ENCODE measurements at regions not wholly inside any gene's neighbourhood (a gene's known extent, or its start where the extent isn't known, plus 50 kb on each side); places are given as distances from the start of the nearest gene placed in this dataset.
"Not testable (repeated sequence)": the region's sequence is repeated elsewhere in the genome, so short reads cannot be mapped to it uniquely, and the experiment has no call there.

DNA sequence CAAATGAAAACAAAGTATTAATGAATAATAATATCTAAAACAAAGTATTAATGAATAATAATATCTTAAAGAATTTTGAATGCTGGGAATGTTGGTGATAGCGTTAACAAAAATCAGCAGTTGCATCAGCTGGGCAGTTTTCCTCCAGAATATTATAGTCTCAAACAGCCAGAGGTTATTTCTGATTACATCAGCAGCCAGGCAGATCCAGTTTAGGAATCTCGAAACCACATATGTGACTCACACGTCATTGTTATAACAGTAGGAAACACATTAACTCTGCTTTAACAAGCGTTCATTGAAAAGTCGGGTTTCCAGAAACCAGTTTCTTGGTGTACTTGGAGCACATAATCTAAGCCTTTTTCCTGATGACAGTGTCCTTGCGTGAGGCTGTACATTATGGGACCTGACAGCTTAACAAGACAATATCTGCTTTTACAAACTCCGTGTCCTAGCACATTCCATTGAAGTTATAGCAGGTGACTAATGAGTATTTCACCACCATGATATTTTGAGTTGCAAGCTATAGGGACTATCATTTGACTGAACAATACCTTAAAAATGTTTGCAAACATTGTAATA is 559.5 kb upstream of the KLF4 start:
- TF ChIP-seq, protein P1, sequence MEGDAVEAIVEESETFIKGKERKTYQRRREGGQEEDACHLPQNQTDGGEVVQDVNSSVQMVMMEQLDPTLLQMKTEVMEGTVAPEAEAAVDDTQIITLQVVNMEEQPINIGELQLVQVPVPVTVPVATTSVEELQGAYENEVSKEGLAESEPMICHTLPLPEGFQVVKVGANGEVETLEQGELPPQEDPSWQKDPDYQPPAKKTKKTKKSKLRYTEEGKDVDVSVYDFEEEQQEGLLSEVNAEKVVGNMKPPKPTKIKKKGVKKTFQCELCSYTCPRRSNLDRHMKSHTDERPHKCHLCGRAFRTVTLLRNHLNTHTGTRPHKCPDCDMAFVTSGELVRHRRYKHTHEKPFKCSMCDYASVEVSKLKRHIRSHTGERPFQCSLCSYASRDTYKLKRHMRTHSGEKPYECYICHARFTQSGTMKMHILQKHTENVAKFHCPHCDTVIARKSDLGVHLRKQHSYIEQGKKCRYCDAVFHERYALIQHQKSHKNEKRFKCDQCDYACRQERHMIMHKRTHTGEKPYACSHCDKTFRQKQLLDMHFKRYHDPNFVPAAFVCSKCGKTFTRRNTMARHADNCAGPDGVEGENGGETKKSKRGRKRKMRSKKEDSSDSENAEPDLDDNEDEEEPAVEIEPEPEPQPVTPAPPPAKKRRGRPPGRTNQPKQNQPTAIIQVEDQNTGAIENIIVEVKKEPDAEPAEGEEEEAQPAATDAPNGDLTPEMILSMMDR (IDR thresholded peaks at IDR 0.05; ENCODE audit: control extremely low read depth, extremely low read depth), result no peak
- ATAC-seq (ENCODE audit: insufficient read depth, low FRiP score) (no peak), DNase-seq (peak; percentile 27 to 80 (median 64))
- Histone ChIP-seq H3K9ac (ENCODE audit: insufficient read depth in 1 of 2, low read length in 2 of 2) (no peak overlapping the region), H3K36me3 (ENCODE audit: control insufficient read depth in 4 of 4, insufficient read depth in 4 of 4, low read length in 4 of 4) (no peaks in the 10 kb centered on the region), H3K27ac (ENCODE audit: low read depth in 1 of 2, low read length in 1 of 2) (no peak overlapping the region), H3K9me3 (ENCODE audit: control insufficient read depth in 4 of 4, insufficient read depth in 3 of 4, low read length in 3 of 4) (peaks cover 0 to 2% (median 1%) of the 10 kb centered on the region in 4 donors), H3K27me3 (ENCODE audit: control insufficient read depth in 3 of 3, insufficient read depth in 3 of 3, low read length in 2 of 3) (no peaks in the 10 kb centered on the region), H3K4me3 (no peak overlapping the region), H3K4me1 (ENCODE audit: control insufficient read depth in 5 of 5, insufficient read depth in 5 of 5, low read length in 5 of 5) (peaks cover 0 to 23% (median 3%) of the 10 kb centered on the region in 5 donors)
- 61 to 68% methylated on average over 7 of the region's 7 CpGs for WGBS, 2 donors

DNA sequence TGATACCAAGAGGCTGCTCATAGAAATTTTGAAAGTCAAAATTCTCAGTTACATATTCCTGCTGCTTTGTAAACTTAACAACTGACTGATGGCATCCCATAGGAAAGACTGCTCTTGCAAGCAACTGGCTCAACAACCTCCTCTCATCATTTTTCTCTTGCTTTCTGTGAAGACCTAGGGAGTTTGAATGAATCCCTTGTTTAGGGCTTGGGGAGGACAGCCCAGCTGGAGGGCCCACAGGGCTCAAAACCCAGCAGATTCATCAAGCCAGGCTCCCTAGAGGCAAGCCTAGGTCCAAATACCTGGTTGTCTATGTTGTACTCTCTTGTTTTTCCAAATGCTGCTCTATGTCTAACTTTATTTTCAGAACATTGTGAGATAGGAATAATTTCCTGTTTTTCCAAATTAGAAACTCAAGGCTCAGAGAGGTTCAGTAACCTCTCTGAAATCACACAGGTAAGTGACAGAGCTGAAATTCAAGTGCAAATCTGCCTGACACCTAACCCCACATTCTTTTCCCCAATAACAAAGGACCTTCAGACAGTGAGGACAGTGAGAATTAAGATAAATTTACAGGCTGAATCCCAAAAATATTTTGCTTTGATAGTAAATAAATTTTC is 558.9 kb upstream of the KLF4 start:
- ATAC-seq (ENCODE audit: insufficient read depth, low FRiP score), result no peak
- Histone ChIP-seq H3K9me3 (ENCODE audit: control insufficient read depth in 4 of 4, insufficient read depth in 3 of 4, low read length in 3 of 4) (peaks cover 0 to 2% (median 1%) of the 10 kb centered on the region in 4 donors), H3K4me3 (no peak overlapping the region), H3K4me1 (ENCODE audit: control insufficient read depth in 5 of 5, insufficient read depth in 5 of 5, low read length in 5 of 5) (peaks cover 0 to 17% (median 3%) of the 10 kb centered on the region in 5 donors), H3K36me3 (ENCODE audit: control insufficient read depth in 4 of 4, insufficient read depth in 4 of 4, low read length in 4 of 4) (peaks cover 0 to 3% (median 0%) of the 10 kb centered on the region in 4 donors), H3K9ac (ENCODE audit: insufficient read depth in 1 of 2, low read length in 2 of 2) (no peak overlapping the region), H3K27me3 (ENCODE audit: control insufficient read depth in 3 of 3, insufficient read depth in 3 of 3, low read length in 2 of 3) (no peaks in the 10 kb centered on the region), H3K27ac (ENCODE audit: low read depth in 1 of 2, low read length in 1 of 2) (no peak overlapping the region)
- DNase-seq, result peak in 1 of 3 donors; percentile 5
- TF ChIP-seq, protein P1 (IDR thresholded peaks at IDR 0.05; ENCODE audit: control extremely low read depth, extremely low read depth), result no peak

DNA sequence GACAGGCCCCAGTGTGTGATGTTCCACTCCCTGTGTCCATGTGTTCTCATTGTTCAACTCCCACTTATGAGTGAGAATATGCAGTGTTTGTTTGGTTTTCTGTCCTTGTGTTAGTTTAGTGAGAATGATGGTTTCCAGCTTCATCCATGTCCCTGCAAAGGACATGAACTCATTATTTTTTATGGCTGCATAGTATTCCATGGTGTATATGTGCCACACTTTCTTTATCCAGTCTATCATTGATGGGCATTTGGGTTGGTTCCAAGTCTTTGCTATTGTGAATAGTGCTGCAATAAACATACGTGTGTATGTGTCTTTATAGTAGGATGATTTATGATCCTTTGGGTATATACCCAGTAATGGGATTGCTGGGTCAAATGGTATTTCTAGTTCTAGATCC is 558.2 kb upstream of the KLF4 start:
- WGBS, 2 donors, result 80% methylated on average over 1 of the region's 1 CpG
- DNase-seq; H3K4me3 ChIP-seq; H3K27ac ChIP-seq (ENCODE audit: low read depth in 1 of 2, low read length in 1 of 2); H3K4me1 ChIP-seq (ENCODE audit: control insufficient read depth in 5 of 5, insufficient read depth in 5 of 5, low read length in 5 of 5); H3K36me3 ChIP-seq (ENCODE audit: control insufficient read depth in 4 of 4, insufficient read depth in 4 of 4, low read length in 4 of 4); H3K9me3 ChIP-seq (ENCODE audit: control insufficient read depth in 4 of 4, insufficient read depth in 3 of 4, low read length in 3 of 4); ATAC-seq (ENCODE audit: insufficient read depth, low FRiP score); H3K27me3 ChIP-seq (ENCODE audit: control insufficient read depth in 3 of 3, insufficient read depth in 3 of 3, low read length in 2 of 3); H3K9ac ChIP-seq (ENCODE audit: insufficient read depth in 1 of 2, low read length in 2 of 2): not testable (repeated sequence)

DNA sequence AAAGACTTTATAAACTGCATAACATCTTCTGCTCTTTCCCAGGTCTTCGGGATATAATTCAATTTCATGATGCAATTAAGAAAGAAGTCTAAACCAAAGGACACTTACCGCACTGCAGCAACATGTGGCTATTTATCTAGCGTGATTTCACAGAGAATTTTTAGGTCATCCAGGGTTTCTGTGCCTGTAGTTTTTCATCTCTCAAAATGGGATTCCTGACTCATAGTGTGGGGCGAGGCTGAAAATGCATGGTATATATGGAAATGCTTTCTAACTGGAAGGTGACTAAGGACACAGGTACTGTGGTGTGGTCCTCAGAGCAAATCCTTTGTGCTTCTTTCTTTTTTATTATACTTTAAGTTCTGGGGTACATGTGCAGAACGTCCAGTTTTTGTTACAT is 557.7 kb upstream of the KLF4 start:
- no peak overlapping the region for H3K27ac ChIP-seq (ENCODE audit: low read depth in 1 of 2, low read length in 1 of 2)
- H3K9ac ChIP-seq (ENCODE audit: insufficient read depth in 1 of 2, low read length in 2 of 2), result no peak overlapping the region
- DNase-seq (no peak), ATAC-seq (ENCODE audit: insufficient read depth, low FRiP score) (no peak)
- H3K27me3 ChIP-seq (ENCODE audit: control insufficient read depth in 3 of 3, insufficient read depth in 3 of 3, low read length in 2 of 3), result no peaks in the 10 kb centered on the region
- peaks cover 0 to 2% (median 1%) of the 10 kb centered on the region in 4 donors for H3K9me3 ChIP-seq (ENCODE audit: control insufficient read depth in 4 of 4, insufficient read depth in 3 of 4, low read length in 3 of 4)
- no peak overlapping the region for H3K4me3 ChIP-seq
- WGBS, 2 donors, result 91 to 95% methylated on average over 5 of the region's 5 CpGs
- H3K4me1 ChIP-seq (ENCODE audit: control insufficient read depth in 5 of 5, insufficient read depth in 5 of 5, low read length in 5 of 5), result peaks cover 0 to 4% (median 2%) of the 10 kb centered on the region in 5 donors
- H3K36me3 ChIP-seq (ENCODE audit: control insufficient read depth in 4 of 4, insufficient read depth in 4 of 4, low read length in 4 of 4), result peaks cover 0 to 3% (median 0%) of the 10 kb centered on the region in 4 donors
- TF ChIP-seq, protein P1 (IDR thresholded peaks at IDR 0.05; ENCODE audit: control extremely low read depth, extremely low read depth), result no peak
